H9 (cell line): ENCODE measurements at regions not wholly inside any gene's neighbourhood (a gene's known extent, or its start where the extent isn't known, plus 50 kb on each side); places are given as distances from the start of the nearest gene placed in this dataset.

Experiments used
- DNase-seq: peaks from one replicate; pipeline ENCODE4 v3.0.0-alpha.2; 2017
- H2AFZ ChIP-seq: one replicate; pipeline ENCODE4 v1.6.1; 2013; ENCODE audit warnings: mild to moderate bottlenecking, low read length, control low read depth, moderate library complexity
- H2AK5ac ChIP-seq: 2 replicates; pipeline ENCODE4 v1.6.1; 2013; ENCODE audit warnings: low read length, control low read depth, mixed read lengths; ENCODE audit not compliant: insufficient read length
- H2BK120ac ChIP-seq: one replicate; pipeline ENCODE4 v1.6.1; 2013; ENCODE audit warnings: low read depth, mild to moderate bottlenecking, low read length, control low read depth, inconsistent platforms; ENCODE audit not compliant: poor library complexity, severe bottlenecking
- H2BK12ac ChIP-seq: 2 replicates; pipeline ENCODE4 v1.6.1; 2013; ENCODE audit warnings: low read length, control low read depth, mixed read lengths, low read depth; ENCODE audit not compliant: insufficient read length
- H2BK15ac ChIP-seq: 2 replicates; pipeline ENCODE4 v1.6.1; 2013; ENCODE audit warnings: low read depth, low read length, control low read depth
- H2BK20ac ChIP-seq: one replicate; pipeline ENCODE4 v1.6.1; 2013; ENCODE audit warnings: low read depth, mild to moderate bottlenecking, low read length, control low read depth, inconsistent platforms; ENCODE audit not compliant: poor library complexity, severe bottlenecking
- H2BK5ac ChIP-seq: 2 replicates; pipeline ENCODE4 v1.6.1; 2013; ENCODE audit warnings: low read length, control low read depth, mixed read lengths; ENCODE audit not compliant: insufficient read length
- H3K14ac ChIP-seq: 2 replicates; pipeline ENCODE4 v1.6.1; 2013; ENCODE audit warnings: low read length, control low read depth; ENCODE audit not compliant: insufficient read depth
- H3K18ac ChIP-seq: 2 replicates; pipeline ENCODE4 v1.6.1; 2013; ENCODE audit warnings: low read depth, mild to moderate bottlenecking, mixed read lengths, low read length, control low read depth; ENCODE audit not compliant: insufficient read length
- H3K23ac ChIP-seq: 2 replicates; pipeline ENCODE4 v1.6.1; 2013; ENCODE audit warnings: low read length, control low read depth, mixed read lengths, low read depth; ENCODE audit not compliant: insufficient read length
- H3K23me2 ChIP-seq: 2 replicates; pipeline ENCODE4 v1.6.1; 2013; ENCODE audit warnings: low read depth, mild to moderate bottlenecking, mixed read lengths, low read length, control low read depth; ENCODE audit not compliant: insufficient read length, poor library complexity, severe bottlenecking
- H3K27ac ChIP-seq: 2 replicates; pipeline ENCODE4 v1.5.1; 2013; ENCODE audit warnings: low read length, control low read depth, mixed read lengths, low read depth; ENCODE audit not compliant: insufficient read length
- H3K27me3 ChIP-seq: 2 replicates; pipeline ENCODE4 v1.6.1; 2013; ENCODE audit warnings: low read length, control low read depth, inconsistent platforms; ENCODE audit not compliant: insufficient read depth
- H3K4ac ChIP-seq: 2 replicates; pipeline ENCODE4 v1.6.1; 2013; ENCODE audit warnings: low read depth, mild to moderate bottlenecking, control low read depth, inconsistent platforms, low read length, moderate library complexity
- H3K4me1 ChIP-seq: 2 replicates; pipeline ENCODE4 v1.6.1; 2013; ENCODE audit warnings: low read length, control low read depth, inconsistent platforms; ENCODE audit not compliant: insufficient read depth
- H3K4me2 ChIP-seq: 2 replicates; pipeline ENCODE4 v1.6.1; 2013; ENCODE audit warnings: low read length, control low read depth, mixed read lengths; ENCODE audit not compliant: insufficient read length, insufficient read depth
- H3K56ac ChIP-seq: 2 replicates; pipeline ENCODE4 v1.6.1; 2013; ENCODE audit warnings: low read depth, mild to moderate bottlenecking, mixed read lengths, low read length, control low read depth; ENCODE audit not compliant: insufficient read length
- H3K79me1 ChIP-seq: 2 replicates; pipeline ENCODE4 v1.6.1; 2013; ENCODE audit warnings: low read depth, mild to moderate bottlenecking, moderate library complexity, low read length, control low read depth, inconsistent platforms; ENCODE audit not compliant: insufficient read depth, poor library complexity, severe bottlenecking
- H3K79me2 ChIP-seq: 2 replicates; pipeline ENCODE4 v1.6.1; 2013; ENCODE audit warnings: low read length, control low read depth, inconsistent platforms; ENCODE audit not compliant: insufficient read depth
- H3K9ac ChIP-seq: 2 replicates; pipeline ENCODE4 v1.6.1; 2013; ENCODE audit warnings: low read length, control low read depth, mixed read lengths; ENCODE audit not compliant: insufficient read length; ENCODE audit errors: extremely low read depth
- H3K9me3 ChIP-seq: one replicate; pipeline ENCODE4 v1.6.1; 2013; ENCODE audit warnings: low read depth, low read length, inconsistent platforms; ENCODE audit not compliant: control insufficient read depth
- H3T11ph ChIP-seq: one replicate; pipeline ENCODE4 v1.6.1; 2013; ENCODE audit warnings: mild to moderate bottlenecking, low read length, control low read depth, inconsistent platforms
- H4K20me1 ChIP-seq: one replicate; pipeline ENCODE4 v1.6.1; 2013; ENCODE audit not compliant: control insufficient read depth, insufficient read length, insufficient read depth
- H4K5ac ChIP-seq: 2 replicates; pipeline ENCODE4 v1.6.1; 2013; ENCODE audit warnings: low read depth, mild to moderate bottlenecking, mixed read lengths, low read length, control low read depth; ENCODE audit not compliant: insufficient read length
- H4K8ac ChIP-seq: replicated peaks from 2 replicates; pipeline ENCODE4 v1.6.1; 2013; ENCODE audit warnings: low read length, control low read depth, mixed read lengths, low read depth; ENCODE audit not compliant: insufficient read length
- H4K91ac ChIP-seq: 2 replicates; pipeline ENCODE4 v1.6.1; 2013; ENCODE audit warnings: low read depth, mild to moderate bottlenecking, moderate library complexity, mixed read lengths, low read length, control low read depth; ENCODE audit not compliant: insufficient read length
- H3K27ac Mint-ChIP-seq, 3 experiments: 2 replicates in 2 of 3; 3 replicates in 1 of 3; pipeline ENCODE4 v1.8.0; 2020 to 2021; ENCODE audit warnings: mixed read lengths in 3 of 3, mild to moderate bottlenecking in 1 of 3, moderate library complexity in 1 of 3
- H3K27me3 Mint-ChIP-seq: 2 replicates; pipeline ENCODE4 v1.8.0; 2021; ENCODE audit warnings: low read depth, mild to moderate bottlenecking, moderate library complexity, mixed read lengths
- H3K36me3 Mint-ChIP-seq, 3 experiments: 2 replicates in 2 of 3; 3 replicates in 1 of 3; pipeline ENCODE4 v1.8.0; 2020 to 2021; ENCODE audit warnings: low read depth in 3 of 3, mixed read lengths in 3 of 3; ENCODE audit not compliant: insufficient read depth in 1 of 3
- H3K4me1 Mint-ChIP-seq, 2 experiments: 2 replicates each; pipeline ENCODE4 v1.8.0; 2020; ENCODE audit warnings: mixed read lengths in 2 of 2
- H3K4me3 Mint-ChIP-seq, 2 experiments: 2 replicates in 1 of 2; 3 replicates in 1 of 2; pipeline ENCODE4 v1.8.0; 2020 to 2021; ENCODE audit warnings: mild to moderate bottlenecking in 2 of 2, mixed read lengths in 2 of 2, moderate library complexity in 1 of 2
- H3K9me3 Mint-ChIP-seq, 2 experiments: 2 replicates in 1 of 2; 3 replicates in 1 of 2; pipeline ENCODE4 v1.8.0; 2020; ENCODE audit warnings: mild to moderate bottlenecking in 2 of 2, mixed read lengths in 2 of 2, moderate library complexity in 1 of 2
- WGBS: extraction: QIAGEN DNeasy Blood & Tissue Kit; methylation state at CpG from one replicate; pipeline ENCODE4 v1.1.7; 2013; ENCODE audit warnings: missing lambda C conversion rate, low lambda C conversion rate, mixed read lengths; ENCODE audit not compliant: insufficient read length; ENCODE audit errors: extremely low coverage; 5-methylcytosine and 5-hydroxymethylcytosine counted together
- TF ChIP-seq, protein P1 (sequence below): fragments of 200-600 bp; sonication (generic); conservative IDR thresholded peaks from 3 replicates; pipeline ENCODE4 v1.8.0; 2021; ENCODE audit warnings: antibody characterized with exemption, mild to moderate bottlenecking

DNA sequence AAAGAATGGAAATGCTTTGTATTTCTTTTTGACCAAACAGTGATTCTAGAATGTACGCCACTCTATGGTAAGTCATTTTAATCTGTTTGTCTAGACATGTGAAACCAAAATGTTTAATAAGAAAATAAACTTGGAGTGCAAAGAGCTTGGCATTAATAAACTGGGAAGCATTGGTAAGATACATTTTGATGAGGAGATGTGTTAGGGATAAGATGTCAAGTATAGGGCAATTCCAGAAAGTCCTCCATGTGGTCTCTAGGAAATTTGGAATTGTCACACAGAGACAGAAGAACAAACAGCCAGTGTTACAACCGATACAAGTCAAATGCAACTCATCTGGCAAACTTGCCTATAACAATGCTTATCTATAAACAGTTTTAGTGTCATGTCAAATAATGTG lies 410.7 kb upstream of the SEMA3A start:
- H3K27ac ChIP-seq = no peak overlapping the region
- H3K4ac ChIP-seq = no peak overlapping the region
- no peak overlapping the region for H3K4me3 Mint-ChIP-seq
- H4K91ac ChIP-seq = no peak overlapping the region
- H4K5ac ChIP-seq = no peak overlapping the region
- H3K9me3 Mint-ChIP-seq = peaks cover 6 to 7% of the 10 kb centered on the region in 2 experiments; a peak in 3 of 5 replicates
- no peaks in the 10 kb centered on the region for H3K4me1 ChIP-seq
- no peak overlapping the region for H2BK15ac ChIP-seq
- H2AFZ ChIP-seq = no peak overlapping the region
- no peak overlapping the region for H2BK12ac ChIP-seq
- H3K56ac ChIP-seq = no peak overlapping the region
- no peak overlapping the region for H3K18ac ChIP-seq
- no peaks in the 10 kb centered on the region for H3K79me2 ChIP-seq
- H2BK5ac ChIP-seq = no peak overlapping the region
- H3K36me3 Mint-ChIP-seq = peaks cover 0 to 15% (median 0%) of the 10 kb centered on the region in 3 experiments; a peak in 2 of 7 replicates
- H4K8ac ChIP-seq = no peak overlapping the region
- no peaks in the 10 kb centered on the region for H3K9me3 ChIP-seq
- H4K20me1 ChIP-seq = no peaks in the 10 kb centered on the region
- no peak overlapping the region for H2BK20ac ChIP-seq
- H2AK5ac ChIP-seq = no peak overlapping the region
- no peak overlapping the region for H3T11ph ChIP-seq
- TF ChIP-seq, protein P1, sequence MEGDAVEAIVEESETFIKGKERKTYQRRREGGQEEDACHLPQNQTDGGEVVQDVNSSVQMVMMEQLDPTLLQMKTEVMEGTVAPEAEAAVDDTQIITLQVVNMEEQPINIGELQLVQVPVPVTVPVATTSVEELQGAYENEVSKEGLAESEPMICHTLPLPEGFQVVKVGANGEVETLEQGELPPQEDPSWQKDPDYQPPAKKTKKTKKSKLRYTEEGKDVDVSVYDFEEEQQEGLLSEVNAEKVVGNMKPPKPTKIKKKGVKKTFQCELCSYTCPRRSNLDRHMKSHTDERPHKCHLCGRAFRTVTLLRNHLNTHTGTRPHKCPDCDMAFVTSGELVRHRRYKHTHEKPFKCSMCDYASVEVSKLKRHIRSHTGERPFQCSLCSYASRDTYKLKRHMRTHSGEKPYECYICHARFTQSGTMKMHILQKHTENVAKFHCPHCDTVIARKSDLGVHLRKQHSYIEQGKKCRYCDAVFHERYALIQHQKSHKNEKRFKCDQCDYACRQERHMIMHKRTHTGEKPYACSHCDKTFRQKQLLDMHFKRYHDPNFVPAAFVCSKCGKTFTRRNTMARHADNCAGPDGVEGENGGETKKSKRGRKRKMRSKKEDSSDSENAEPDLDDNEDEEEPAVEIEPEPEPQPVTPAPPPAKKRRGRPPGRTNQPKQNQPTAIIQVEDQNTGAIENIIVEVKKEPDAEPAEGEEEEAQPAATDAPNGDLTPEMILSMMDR = no peak
- no peak overlapping the region for H3K4me2 ChIP-seq
- H3K23ac ChIP-seq = no peak overlapping the region
- no peak overlapping the region for H3K14ac ChIP-seq
- no peaks in the 10 kb centered on the region for H3K27me3 ChIP-seq
- no peaks in the 10 kb centered on the region for H3K23me2 ChIP-seq
- no peak overlapping the region for H2BK120ac ChIP-seq
- DNase-seq = no peak
- WGBS = no CpG with 5 or more reads among the region's 2 CpGs
- H3K27ac Mint-ChIP-seq = no peak overlapping the region
- no peaks in the 10 kb centered on the region for H3K4me1 Mint-ChIP-seq
- no peaks in the 10 kb centered on the region for H3K79me1 ChIP-seq
- no peaks in the 10 kb centered on the region for H3K27me3 Mint-ChIP-seq
- H3K9ac ChIP-seq = no peak overlapping the region
